ENCODE measurements at regions not wholly inside any gene's neighbourhood (a gene's known extent, or its start where the extent isn't known, plus 50 kb on each side); places are given as distances from the start of the nearest gene placed in this dataset.

DNA sequence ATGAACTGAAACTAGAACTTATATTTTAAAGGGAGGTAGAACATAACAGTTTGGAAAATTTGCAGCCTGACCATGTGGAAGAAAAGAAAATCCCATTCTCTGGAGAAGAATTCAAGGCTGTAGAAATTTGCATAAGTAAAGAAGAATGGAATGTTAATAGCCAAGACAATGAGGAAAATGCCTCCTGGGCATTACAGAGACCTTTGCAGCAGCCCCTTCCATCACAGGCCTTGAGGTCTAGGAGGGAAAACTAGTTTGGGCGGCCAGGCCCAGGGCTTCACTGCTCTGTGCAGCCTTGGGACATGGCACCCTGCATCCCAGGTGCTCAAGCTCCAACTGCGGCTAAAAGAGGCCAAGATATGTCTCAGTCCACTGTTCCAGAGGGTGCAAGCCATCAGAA lies 1506.8 kb downstream of the PCDH18 start:
- TF ChIP-seq POLR2AphosphoS5 (IDR thresholded peaks at IDR 0.05; ENCODE audit: low read depth, low read length) = no peak
- no peak for TF ChIP-seq POLR2A (IDR thresholded peaks at IDR 0.05; ENCODE audit: low read depth, low read length)
- no peak for TF ChIP-seq POU2F2 (IDR thresholded peaks at IDR 0.05; ENCODE audit: low read depth, low read length)
